Peyer's patch (tissue), 4 donors: ENCODE measurements at regions not wholly inside any gene's neighbourhood (a gene's known extent, or its start where the extent isn't known, plus 50 kb on each side); places are given as distances from the start of the nearest gene placed in this dataset.
"Not testable (repeated sequence)": the region's sequence is repeated elsewhere in the genome, so short reads cannot be mapped to it uniquely, and the experiment has no call there.

Source experiments
- DNase-seq, 3 donors: peaks; one replicate each; pipeline ENCODE4 v3.0.0-alpha.2; 2017 to 2019
- H3K27ac ChIP-seq, 4 donors: fragments of 200-600 bp; sonication (generic); one replicate each; pipeline ENCODE4 v1.5.1; 2016 to 2019
- H3K27me3 ChIP-seq, 2 donors: fragments of 200-600 bp; sonication (generic); one replicate each; pipeline ENCODE4 v1.5.1; 2019
- H3K36me3 ChIP-seq, 3 donors: fragments of 200-600 bp; sonication (generic); one replicate each; pipeline ENCODE4 v1.5.1; 2016 to 2019
- H3K4me1 ChIP-seq, 4 donors: fragments of 200-600 bp; sonication (generic); one replicate each; pipeline ENCODE4 v1.5.1; 2016 to 2019
- H3K4me3 ChIP-seq, 4 donors: fragments of 200-600 bp; sonication (generic); 1 replicate in 3 of 4; 2 replicates in 1 of 4; pipeline ENCODE4 v1.5.1; 2016 to 2019; ENCODE audit warnings: mild to moderate bottlenecking in 1 of 4
- H3K9me3 ChIP-seq, 4 donors: fragments of 200-600 bp; sonication (generic); one replicate each; pipeline ENCODE4 v1.5.1; 2016 to 2019; ENCODE audit warnings: mild to moderate bottlenecking in 1 of 4
- POLR2A ChIP-seq, 2 donors: fragments of 450-650 bp; IDR thresholded peaks; one replicate each; pipeline ENCODE4 v1.5.1; 2017; ENCODE audit warnings: antibody characterized with exemption in 2 of 2, mild to moderate bottlenecking in 2 of 2, moderate library complexity in 2 of 2
- TF ChIP-seq, protein P1 (sequence below), 6 experiments: fragments of 450-650 bp in 4 of 6; fragments of 200-600 bp in 2 of 6; sonication (generic) in 1 of 6; IDR thresholded peaks; one replicate each; pipeline ENCODE4 v1.5.1; 2017 to 2019; ENCODE audit warnings: antibody characterized with exemption in 6 of 6, mild to moderate bottlenecking in 3 of 6, moderate library complexity in 1 of 6

DNA sequence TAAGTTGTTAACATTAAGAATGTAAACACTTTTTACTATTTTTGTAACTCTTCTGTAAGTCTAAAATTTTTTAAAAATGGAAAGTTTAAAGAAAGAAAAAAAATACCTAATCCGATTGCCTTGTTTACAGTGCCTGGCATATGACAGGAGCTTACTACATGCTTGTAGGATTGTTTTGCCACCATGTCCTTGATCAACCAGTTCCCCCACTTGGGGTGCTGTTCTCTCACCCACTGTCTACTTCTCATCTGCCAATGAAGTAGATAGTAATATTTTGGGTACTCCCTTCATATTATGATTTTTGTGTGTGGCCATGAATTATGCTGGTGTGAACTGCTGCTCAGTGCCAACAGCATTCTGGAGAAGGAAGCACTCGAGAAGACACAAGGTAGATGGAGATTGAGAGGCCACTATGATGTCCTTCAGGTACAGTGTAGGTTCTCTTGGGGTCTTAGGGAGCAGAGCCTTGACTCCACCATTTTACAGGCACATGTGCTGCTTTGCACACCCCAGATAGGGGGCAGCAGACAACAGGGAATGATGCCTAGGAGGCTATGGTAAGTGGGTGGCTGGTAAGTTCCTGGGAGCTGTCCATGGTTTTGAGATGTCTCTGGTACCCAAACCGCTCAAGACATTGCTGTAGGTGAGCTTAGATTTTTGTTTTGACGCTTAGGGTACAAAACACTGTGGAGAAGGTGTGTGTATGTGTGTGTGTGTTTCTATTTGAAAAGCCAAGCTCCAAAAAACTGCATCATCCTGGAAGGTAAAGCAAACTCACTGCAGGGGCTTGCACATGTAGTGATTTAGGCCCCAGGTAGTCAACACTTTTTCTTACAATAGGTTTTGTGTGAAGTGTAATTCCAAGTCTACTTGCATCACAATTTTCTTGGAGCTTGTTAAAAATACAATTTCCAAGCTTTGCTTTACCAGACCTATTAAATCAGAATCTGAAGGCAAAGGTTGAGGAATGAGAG is 494.5 kb upstream of the LARGE1 start:
- DNase-seq = peak in 2 of 3 donors; percentile 52 to 56
- Histone ChIP-seq H3K4me1 (no peaks in the 10 kb centered on the region), H3K4me3 (no peak overlapping the region), H3K27me3 (no peaks in the 10 kb centered on the region), H3K27ac (no peak overlapping the region), H3K9me3 (no peaks in the 10 kb centered on the region), H3K36me3 (no peaks in the 10 kb centered on the region)
- TF ChIP-seq POLR2A (IDR thresholded peaks at IDR 0.05) = no peak
- TF ChIP-seq, protein P1, sequence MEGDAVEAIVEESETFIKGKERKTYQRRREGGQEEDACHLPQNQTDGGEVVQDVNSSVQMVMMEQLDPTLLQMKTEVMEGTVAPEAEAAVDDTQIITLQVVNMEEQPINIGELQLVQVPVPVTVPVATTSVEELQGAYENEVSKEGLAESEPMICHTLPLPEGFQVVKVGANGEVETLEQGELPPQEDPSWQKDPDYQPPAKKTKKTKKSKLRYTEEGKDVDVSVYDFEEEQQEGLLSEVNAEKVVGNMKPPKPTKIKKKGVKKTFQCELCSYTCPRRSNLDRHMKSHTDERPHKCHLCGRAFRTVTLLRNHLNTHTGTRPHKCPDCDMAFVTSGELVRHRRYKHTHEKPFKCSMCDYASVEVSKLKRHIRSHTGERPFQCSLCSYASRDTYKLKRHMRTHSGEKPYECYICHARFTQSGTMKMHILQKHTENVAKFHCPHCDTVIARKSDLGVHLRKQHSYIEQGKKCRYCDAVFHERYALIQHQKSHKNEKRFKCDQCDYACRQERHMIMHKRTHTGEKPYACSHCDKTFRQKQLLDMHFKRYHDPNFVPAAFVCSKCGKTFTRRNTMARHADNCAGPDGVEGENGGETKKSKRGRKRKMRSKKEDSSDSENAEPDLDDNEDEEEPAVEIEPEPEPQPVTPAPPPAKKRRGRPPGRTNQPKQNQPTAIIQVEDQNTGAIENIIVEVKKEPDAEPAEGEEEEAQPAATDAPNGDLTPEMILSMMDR (IDR thresholded peaks at IDR 0.05) = peak in 4 of 6 experiments; percentile 33 to 77 (median 75)

DNA sequence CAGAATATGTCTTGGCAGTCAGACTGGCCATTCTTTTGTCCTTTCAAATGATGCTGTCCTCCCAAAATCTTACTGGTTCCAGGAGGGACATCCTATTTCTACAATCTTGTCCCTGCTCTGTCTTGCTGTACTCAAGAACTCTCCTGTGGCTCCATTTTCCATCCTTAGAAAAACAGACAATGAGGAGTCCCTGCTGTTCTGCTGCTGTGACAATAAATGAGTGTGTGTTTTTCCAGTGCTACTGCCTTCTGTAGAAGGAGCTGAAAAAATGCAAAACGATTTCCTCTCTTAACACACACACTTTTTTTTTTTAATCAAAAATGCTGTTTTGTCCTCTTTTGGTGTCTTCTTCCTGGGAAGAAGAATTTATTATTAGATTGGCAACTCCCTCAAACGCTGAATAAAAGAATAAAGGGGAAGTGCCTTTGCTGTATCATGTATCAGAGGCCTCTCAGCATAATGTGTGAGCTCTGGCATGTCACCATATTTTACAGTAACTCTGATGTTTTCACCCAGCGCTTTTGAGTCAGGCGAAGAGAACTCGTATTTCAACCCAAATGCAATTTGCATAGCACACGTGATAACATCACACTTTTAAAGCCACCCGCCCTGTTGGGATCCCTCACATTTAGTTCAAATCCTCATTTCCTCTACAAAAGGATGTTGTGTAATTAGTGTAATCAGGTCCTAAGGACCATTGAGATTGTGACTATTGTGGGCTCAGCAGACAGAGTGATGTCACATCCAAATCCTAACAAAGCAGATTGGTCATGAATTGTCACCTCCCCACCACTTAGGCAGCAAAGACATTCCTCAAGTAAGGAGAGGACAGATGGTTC is 496.0 kb upstream of the LARGE1 start:
- H3K4me1 ChIP-seq = no peaks in the 10 kb centered on the region
- H3K27me3 ChIP-seq = no peaks in the 10 kb centered on the region
- TF ChIP-seq, protein P1 (IDR thresholded peaks at IDR 0.05) = no peak
- TF ChIP-seq POLR2A (IDR thresholded peaks at IDR 0.05) = no peak
- DNase-seq = no peak
- H3K9me3 ChIP-seq = no peaks in the 10 kb centered on the region
- H3K36me3 ChIP-seq = no peaks in the 10 kb centered on the region
- no peak overlapping the region for H3K4me3 ChIP-seq
- no peak overlapping the region for H3K27ac ChIP-seq

DNA sequence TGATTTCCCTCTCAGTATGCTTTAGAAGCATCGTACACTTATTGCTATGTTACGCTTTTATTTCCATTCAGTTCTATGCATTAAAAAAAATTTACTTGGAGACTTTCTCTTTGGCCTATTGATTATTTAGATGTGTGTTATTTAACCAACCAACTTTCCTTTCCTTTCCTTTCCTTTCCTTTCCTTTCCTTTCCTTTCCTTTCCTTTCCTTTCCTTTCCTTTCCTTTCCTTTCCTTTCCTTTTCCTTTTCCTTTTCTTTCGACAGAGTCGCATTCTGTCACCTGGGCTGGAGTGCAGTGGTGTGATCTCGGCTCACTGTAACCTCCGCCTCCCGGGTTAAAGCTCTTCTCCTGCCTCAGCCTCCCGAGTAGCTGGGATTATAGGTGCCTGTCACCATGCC is 502.7 kb upstream of the LARGE1 start:
- H3K36me3 ChIP-seq, H3K27me3 ChIP-seq, H3K4me3 ChIP-seq, H3K27ac ChIP-seq, H3K4me1 ChIP-seq, H3K9me3 ChIP-seq, DNase-seq: not testable (repeated sequence)

DNA sequence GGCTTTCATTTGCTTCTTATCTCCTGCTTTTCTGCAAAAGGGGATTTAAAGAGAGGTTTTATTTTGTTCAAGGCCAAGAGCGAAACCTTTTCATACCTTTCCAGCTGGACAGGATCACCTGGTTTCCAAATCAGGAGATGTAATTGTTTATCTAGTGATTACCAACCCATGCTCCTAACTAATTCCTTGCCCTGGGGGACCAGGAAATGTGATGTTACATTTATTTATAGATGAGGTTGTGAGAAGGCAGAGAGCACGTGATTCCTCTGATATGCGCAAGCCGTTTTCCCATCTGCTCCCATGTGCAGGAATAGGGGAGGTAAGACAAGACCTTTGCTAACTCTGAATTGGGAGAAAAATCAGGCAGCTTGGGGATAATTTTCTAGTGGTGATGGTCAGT is 507.2 kb upstream of the LARGE1 start:
- Histone ChIP-seq H3K27me3 (no peaks in the 10 kb centered on the region), H3K4me3 (no peak overlapping the region), H3K9me3 (no peaks in the 10 kb centered on the region), H3K4me1 (no peaks in the 10 kb centered on the region), H3K27ac (no peak overlapping the region), H3K36me3 (no peaks in the 10 kb centered on the region)
- TF ChIP-seq, protein P1 (IDR thresholded peaks at IDR 0.05) = no peak
- no peak for TF ChIP-seq POLR2A (IDR thresholded peaks at IDR 0.05)
- no peak for DNase-seq

DNA sequence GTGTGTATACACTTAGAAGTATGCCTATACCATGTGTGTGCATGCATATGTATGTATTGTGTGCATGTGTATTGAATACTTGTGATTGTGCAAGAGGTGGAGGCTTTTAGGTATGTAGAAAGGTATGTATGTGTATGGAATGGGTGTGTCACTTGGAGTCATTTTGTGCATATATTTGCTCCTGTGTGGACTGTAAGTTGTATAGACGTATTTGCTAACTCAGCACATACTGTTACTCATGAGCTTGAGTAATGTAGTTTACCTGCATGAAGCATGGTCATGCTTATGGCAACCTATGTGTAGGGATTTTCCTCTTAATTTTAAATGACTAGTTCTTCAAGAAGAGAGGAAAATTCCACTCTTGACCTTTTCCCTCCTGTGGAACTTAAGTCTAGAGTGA is 507.6 kb upstream of the LARGE1 start:
- Histone ChIP-seq H3K4me1 (no peaks in the 10 kb centered on the region), H3K36me3 (no peaks in the 10 kb centered on the region), H3K27me3 (no peaks in the 10 kb centered on the region), H3K4me3 (no peak overlapping the region), H3K9me3 (no peaks in the 10 kb centered on the region), H3K27ac (no peak overlapping the region)
- DNase-seq = no peak
- TF ChIP-seq, protein P1 (IDR thresholded peaks at IDR 0.05) = no peak
- TF ChIP-seq POLR2A (IDR thresholded peaks at IDR 0.05) = no peak

DNA sequence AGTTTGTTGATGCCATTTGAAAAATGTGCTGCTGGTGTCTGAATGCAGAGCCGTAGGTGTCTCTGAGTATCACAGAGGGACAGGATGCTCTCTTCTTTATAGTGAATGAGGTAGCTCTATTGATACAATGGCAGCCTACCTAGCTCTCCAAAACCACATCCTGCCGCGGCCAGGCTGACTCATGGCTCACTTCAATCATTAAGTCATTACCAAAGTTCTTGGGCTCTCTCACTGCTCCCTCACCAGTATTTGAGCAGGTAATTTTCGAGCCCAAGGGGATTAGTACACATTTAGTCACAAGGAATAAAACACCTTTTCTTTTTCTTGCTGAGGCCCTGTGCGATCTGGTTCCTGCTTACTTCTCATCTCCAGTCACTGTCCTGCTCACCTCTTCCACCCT is 509.0 kb upstream of the LARGE1 start:
- H3K27ac ChIP-seq = no peak overlapping the region
- no peaks in the 10 kb centered on the region for H3K9me3 ChIP-seq
- no peak overlapping the region for H3K4me3 ChIP-seq
- no peak for DNase-seq
- H3K4me1 ChIP-seq = no peaks in the 10 kb centered on the region
- TF ChIP-seq, protein P1 (IDR thresholded peaks at IDR 0.05) = no peak
- no peak for TF ChIP-seq POLR2A (IDR thresholded peaks at IDR 0.05)
- no peaks in the 10 kb centered on the region for H3K36me3 ChIP-seq
- H3K27me3 ChIP-seq = no peaks in the 10 kb centered on the region
